H1 (cell line): ENCODE measurements at regions not wholly inside any gene's neighbourhood (a gene's known extent, or its start where the extent isn't known, plus 50 kb on each side); places are given as distances from the start of the nearest gene placed in this dataset.
A peak's percentile ranks its signal among the peaks of the same experiment; 100 is the strongest.

Experiments
- BCL11A ChIP-seq, 2 experiments: IDR thresholded peaks; one replicate each; pipeline ENCODE4 v1.6.1; 2011; ENCODE audit warnings: low read depth in 2 of 2, low read length in 2 of 2, mild to moderate bottlenecking in 2 of 2
- CBX5 ChIP-seq: fragments of 300-800, 300-1000 bp; sonication (generic); IDR thresholded peaks from 2 replicates; pipeline ENCODE4 v1.7.1; 2016; ENCODE audit warnings: antibody characterized with exemption, low read length, low read depth
- CHD1 ChIP-seq: IDR thresholded peaks from 2 replicates; pipeline ENCODE4 v1.6.1; 2012; ENCODE audit warnings: low read depth, low read length, improper control_type of control experiment
- EZH2 ChIP-seq: fragments of 200-600 bp; sonication (generic); IDR thresholded peaks from 2 replicates; pipeline ENCODE4 v1.7.1; 2012; ENCODE audit warnings: low read depth, mild to moderate bottlenecking, moderate library complexity, low read length, inconsistent platforms; ENCODE audit not compliant: severe bottlenecking
- GABPA ChIP-seq: IDR thresholded peaks from 2 replicates; pipeline ENCODE4 v1.6.1; 2011; ENCODE audit warnings: mild to moderate bottlenecking, low read length, moderate library complexity, borderline replicate concordance; ENCODE audit not compliant: insufficient read depth
- JUN ChIP-seq: IDR thresholded peaks from 2 replicates; pipeline ENCODE4 v1.6.1; 2011; ENCODE audit warnings: low read depth, mild to moderate bottlenecking, improper control_type of control experiment, low read length
- NANOG ChIP-seq: IDR thresholded peaks from 2 replicates; pipeline ENCODE4 v1.6.1; 2011; ENCODE audit warnings: low read length, low read depth, mild to moderate bottlenecking, inconsistent platforms; ENCODE audit not compliant: insufficient read depth, poor library complexity, severe bottlenecking
- POLR2A ChIP-seq, 2 experiments: IDR thresholded peaks; 1 replicate in 1 of 2; 2 replicates in 1 of 2; pipeline ENCODE4 v1.6.1; 2011; ENCODE audit warnings: low read depth in 2 of 2, low read length in 2 of 2, mild to moderate bottlenecking in 2 of 2; ENCODE audit errors: control extremely low read depth in 1 of 2
- RFX5 ChIP-seq: IDR thresholded peaks from 2 replicates; pipeline ENCODE4 v1.6.1; 2011; ENCODE audit warnings: low read depth, low read length, improper control_type of control experiment, borderline replicate concordance
- SIN3A ChIP-seq, 2 experiments: IDR thresholded peaks in 1 of 2; conservative IDR thresholded peaks in 1 of 2; 2 replicates each; pipeline ENCODE4 v1.6.1; 2011 to 2012; ENCODE audit warnings: low read length in 2 of 2, improper control_type of control experiment in 1 of 2, low read depth in 1 of 2, mild to moderate bottlenecking in 1 of 2
- SP1 ChIP-seq: IDR thresholded peaks from 2 replicates; pipeline ENCODE4 v1.6.1; 2011; ENCODE audit warnings: low read depth, low read length
- TBP ChIP-seq: IDR thresholded peaks from 2 replicates; pipeline ENCODE4 v1.6.1; 2011; ENCODE audit warnings: low read depth, low read length, improper control_type of control experiment
- TF ChIP-seq, protein P1 (sequence below), 3 experiments: IDR thresholded peaks; 1 replicate in 2 of 3; 2 replicates in 1 of 3; pipeline versions ENCODE4 v1.5.1 to v1.6.1; 2011; ENCODE audit warnings: low read length in 3 of 3, mild to moderate bottlenecking in 3 of 3, inconsistent platforms in 2 of 3, low read depth in 1 of 3, moderate library complexity in 1 of 3; ENCODE audit not compliant: insufficient read depth in 1 of 3; ENCODE audit errors: control extremely low read depth in 1 of 3

DNA sequence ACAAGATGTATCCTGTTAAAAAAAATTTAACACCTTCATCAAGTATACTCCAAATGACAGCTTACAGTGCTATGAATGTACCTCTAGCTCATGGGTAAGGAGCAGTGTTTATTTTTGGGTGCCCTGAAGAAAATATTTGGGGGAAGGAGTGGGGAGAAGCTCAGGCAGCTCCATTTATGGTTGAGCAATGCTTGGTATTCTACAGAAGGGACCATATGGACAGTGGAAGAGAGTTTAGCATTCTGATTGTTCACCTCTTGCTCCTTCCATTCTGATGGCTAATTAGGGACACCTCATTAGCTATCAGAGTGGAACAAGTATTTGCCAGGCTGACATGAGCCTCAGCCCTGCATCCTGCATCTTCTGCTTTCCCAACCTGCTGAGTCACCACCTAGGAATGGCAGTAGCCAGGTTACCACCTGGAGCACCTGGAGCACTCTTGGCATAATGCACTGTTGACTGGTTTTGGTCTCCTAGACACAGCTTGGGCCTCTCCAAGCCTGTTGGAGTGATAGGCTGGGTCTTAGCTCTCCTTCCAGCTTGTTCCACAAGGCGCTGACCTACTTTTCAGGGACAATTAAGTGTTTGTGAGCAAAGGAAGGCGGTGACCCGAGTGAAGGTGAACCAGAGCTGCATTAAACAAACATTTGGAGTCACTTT lies 62.0 kb upstream of the MACF1 start:
- TF ChIP-seq SIN3A (conservative IDR thresholded peaks at IDR 0.05 in 1 of 2, IDR thresholded peaks at IDR 0.05 in 1 of 2; ENCODE audit: low read depth in 1 of 2, low read length in 2 of 2): no peak
- peak in 1 of 2 experiments; percentile 48; a peak in 1 of 3 replicates for TF ChIP-seq POLR2A (IDR thresholded peaks at IDR 0.05; ENCODE audit: control extremely low read depth in 1 of 2, low read depth in 2 of 2, low read length in 2 of 2)
- TF ChIP-seq RFX5: no peak
- no peak for TF ChIP-seq BCL11A (IDR thresholded peaks at IDR 0.05; ENCODE audit: low read depth in 2 of 2, low read length in 2 of 2)
- no peak for TF ChIP-seq GABPA
- TF ChIP-seq JUN: 0 out of 2 replicates have a peak, but pooled peaks have one; percentile 56
- no peak for TF ChIP-seq EZH2
- TF ChIP-seq, protein P1, sequence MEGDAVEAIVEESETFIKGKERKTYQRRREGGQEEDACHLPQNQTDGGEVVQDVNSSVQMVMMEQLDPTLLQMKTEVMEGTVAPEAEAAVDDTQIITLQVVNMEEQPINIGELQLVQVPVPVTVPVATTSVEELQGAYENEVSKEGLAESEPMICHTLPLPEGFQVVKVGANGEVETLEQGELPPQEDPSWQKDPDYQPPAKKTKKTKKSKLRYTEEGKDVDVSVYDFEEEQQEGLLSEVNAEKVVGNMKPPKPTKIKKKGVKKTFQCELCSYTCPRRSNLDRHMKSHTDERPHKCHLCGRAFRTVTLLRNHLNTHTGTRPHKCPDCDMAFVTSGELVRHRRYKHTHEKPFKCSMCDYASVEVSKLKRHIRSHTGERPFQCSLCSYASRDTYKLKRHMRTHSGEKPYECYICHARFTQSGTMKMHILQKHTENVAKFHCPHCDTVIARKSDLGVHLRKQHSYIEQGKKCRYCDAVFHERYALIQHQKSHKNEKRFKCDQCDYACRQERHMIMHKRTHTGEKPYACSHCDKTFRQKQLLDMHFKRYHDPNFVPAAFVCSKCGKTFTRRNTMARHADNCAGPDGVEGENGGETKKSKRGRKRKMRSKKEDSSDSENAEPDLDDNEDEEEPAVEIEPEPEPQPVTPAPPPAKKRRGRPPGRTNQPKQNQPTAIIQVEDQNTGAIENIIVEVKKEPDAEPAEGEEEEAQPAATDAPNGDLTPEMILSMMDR (IDR thresholded peaks at IDR 0.05; ENCODE audit: control extremely low read depth in 1 of 3, insufficient read depth in 1 of 3, low read depth in 1 of 3, low read length in 3 of 3): no peak
- TF ChIP-seq NANOG: no peak
- no peak for TF ChIP-seq CBX5
- 0 out of 2 replicates have a peak, but pooled peaks have one; percentile 39 for TF ChIP-seq SP1
- TF ChIP-seq TBP: no peak
- TF ChIP-seq CHD1: no peak
